ENCODE measurements at regions not wholly inside any gene's neighbourhood (a gene's known extent, or its start where the extent isn't known, plus 50 kb on each side); places are given as distances from the start of the nearest gene placed in this dataset.

GRCh38 chr13:111595276-111595675 lies 274.8 kb downstream of the TEX29 start:
- DNase-seq: no peak

- DNase-seq: no peak
These were observed 275.3 kb downstream of the TEX29 start for GRCh38 chr13:111595791-111596190.

- no peak for DNase-seq
These were observed 276.8 kb downstream of the TEX29 start for GRCh38 chr13:111597191-111597611.

DNA sequence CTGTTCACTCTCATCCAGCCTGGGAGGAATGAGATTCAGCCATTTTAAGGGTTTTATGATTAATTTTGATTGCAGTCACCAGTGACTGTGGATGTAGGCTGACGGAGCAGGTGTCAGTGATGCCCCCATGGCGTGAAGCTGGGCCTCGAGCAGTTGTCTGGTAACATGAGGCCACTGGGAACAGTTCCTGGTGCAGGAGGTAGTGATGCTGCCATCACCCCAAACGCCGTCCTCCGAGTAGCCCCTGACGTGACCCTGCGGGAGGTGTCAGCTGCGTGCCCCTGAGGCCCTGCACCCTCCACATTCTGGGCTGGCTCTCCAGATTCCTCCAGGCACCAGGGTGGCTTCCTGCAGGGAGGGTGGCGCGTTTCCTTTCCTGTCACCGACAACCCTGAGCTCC lies 277.2 kb downstream of the TEX29 start:
- DNase-seq: no peak

GRCh38 chr13:111598747-111599146 lies 278.3 kb downstream of the TEX29 start:
- DNase-seq: no peak

GRCh38 chr13:111599791-111600190 lies 279.3 kb downstream of the TEX29 start:
- no peak for DNase-seq

DNA sequence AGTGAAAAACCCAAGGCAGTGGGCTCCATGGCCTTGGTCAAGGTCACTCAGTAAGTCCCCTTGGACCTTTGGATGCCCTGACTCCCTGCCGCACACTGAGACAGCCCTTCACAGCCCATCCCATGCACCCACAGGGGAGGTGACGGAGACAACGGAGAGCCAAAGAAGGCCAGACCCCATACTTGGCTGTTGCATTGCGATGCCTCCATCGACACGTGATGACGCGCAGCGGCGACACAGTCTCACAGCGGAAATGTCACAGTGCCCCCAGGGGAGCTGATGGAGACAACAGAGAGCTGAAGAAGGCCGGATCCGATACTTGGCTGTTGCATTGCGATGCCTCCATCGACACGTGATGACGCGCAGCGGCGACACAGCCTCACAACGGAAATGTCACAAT lies 282.4 kb downstream of the TEX29 start:
- no peak for DNase-seq

- DNase-seq: no peak
These were observed 283.7 kb downstream of the TEX29 start for GRCh38 chr13:111604097-111604496.

DNA sequence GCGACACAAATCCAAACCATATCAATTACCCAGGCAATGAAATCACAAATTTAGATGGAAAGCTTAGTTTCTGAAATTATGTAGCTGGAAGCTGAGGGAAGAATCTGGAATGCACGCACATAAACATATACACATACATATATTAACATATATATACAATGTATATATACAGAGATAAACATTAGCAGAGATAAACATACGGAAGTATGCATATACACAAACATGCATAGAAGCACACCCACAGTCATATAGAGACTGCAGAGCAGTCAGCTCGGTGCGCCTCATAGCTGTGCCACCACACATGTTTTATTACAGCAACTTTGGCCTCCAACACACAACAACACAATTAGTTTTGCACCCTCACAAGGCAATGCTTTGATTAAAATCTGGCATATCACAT lies 288.1 kb downstream of the TEX29 start:
- no peak for DNase-seq

DNA sequence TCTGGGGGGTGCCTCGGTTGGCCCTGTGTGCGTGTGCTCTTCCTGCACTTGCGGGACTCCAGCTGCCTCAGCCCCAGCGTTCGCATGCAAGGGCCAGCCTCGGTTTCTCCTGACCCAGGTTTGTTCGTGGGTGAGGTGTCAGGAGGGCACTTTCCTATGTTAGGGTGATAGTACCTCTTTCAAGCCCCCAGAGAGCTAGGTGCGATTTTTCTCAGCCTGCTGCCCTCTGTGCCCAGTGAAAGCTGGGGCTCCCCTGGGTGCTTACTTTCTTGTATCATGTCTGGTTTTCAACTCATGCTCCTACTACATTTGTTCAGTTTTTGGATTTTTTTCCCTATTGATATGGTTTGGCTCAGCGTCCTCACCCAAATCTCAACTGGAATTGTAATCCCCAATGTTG lies 289.2 kb downstream of the TEX29 start:
- DNase-seq: no peak

- no peak for DNase-seq
These were observed 289.6 kb downstream of the TEX29 start for GRCh38 chr13:111610081-111610480.

GRCh38 chr13:111610879-111611278 lies 290.4 kb downstream of the TEX29 start:
- DNase-seq: no peak

GRCh38 chr13:111611651-111612050 lies 291.2 kb downstream of the TEX29 start:
- DNase-seq: no peak

- no peak for DNase-seq
These were observed 292.4 kb downstream of the TEX29 start for GRCh38 chr13:111612886-111613285.

- DNase-seq: no peak
These were observed 293.6 kb downstream of the TEX29 start for GRCh38 chr13:111614009-111614408.

GRCh38 chr13:111614613-111615012 lies 294.2 kb downstream of the TEX29 start:
- DNase-seq: no peak

GRCh38 chr13:111616203-111616602 lies 295.8 kb downstream of the TEX29 start:
- DNase-seq: no peak

GRCh38 chr13:111620166-111620565 lies 299.7 kb downstream of the TEX29 start:
- no peak for DNase-seq

- DNase-seq: no peak
These were observed 300.1 kb downstream of the TEX29 start for GRCh38 chr13:111620586-111620985.

- DNase-seq: no peak
These were observed 300.7 kb downstream of the TEX29 start for GRCh38 chr13:111621164-111621563.

DNA sequence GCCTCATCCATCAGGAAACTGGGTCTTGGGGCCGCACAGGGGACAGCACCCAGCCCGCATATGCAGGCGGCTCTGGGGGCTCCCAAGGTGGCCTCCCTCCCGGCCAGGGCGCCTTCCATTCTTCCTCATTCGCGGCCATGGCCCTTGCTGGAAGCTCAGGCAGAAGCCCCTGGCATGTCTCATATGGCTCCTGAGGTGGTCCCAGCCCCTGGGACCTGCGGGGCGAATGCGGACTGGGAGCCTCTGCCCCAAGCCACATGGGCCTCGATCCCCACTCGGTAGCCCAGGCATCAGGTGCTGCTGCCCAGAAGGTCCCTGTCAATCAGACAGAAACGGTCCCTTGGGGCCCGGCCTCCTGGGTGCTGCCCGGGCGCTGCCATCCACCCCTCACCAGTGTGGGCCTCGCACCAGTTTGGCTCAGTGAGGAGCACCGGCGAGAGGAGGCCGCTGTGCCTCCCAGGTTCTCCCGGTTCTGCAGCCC lies 301.6 kb downstream of the TEX29 start:
- no peak for DNase-seq

GRCh38 chr13:111623208-111623607 lies 302.8 kb downstream of the TEX29 start:
- DNase-seq: no peak

- no peak for DNase-seq
These were observed 303.5 kb downstream of the TEX29 start for GRCh38 chr13:111623743-111624505.

DNA sequence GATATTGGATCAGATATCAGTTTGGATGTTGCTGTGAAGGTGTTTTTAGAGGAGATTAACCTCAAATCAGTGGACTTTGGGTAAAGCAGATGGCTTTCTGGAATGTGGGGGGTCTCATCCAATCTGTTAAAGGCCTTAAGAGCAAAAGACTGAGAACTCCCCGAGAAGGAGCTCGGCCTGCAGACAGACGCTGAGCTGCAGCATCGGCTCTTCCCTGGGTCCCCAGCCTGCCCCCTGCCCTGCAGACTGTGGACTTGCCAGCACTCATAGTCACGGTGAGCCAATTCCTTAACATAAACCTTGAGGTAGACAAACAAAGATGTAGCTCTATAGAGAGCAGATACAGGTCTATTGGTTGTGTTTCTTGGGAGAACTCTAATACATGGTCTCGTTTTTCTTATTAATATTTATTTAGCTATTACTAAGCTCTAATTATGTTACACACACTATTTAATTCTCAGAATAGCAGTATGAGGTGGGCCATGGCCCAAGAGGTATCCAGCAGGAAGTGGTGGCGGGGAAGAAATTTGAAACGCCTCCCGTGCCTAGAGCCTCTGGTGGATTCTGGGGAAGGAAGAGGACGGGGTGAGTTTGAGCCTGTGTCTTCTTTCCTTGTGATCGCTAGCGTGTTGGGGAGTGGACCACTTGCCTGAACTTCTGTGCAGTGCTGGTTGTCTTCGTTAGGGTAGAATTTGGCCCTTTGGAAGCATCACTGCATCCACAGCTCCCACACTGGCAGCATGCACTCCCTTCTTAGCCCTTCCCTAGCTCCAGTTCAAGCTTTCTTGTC lies 305.3 kb downstream of the TEX29 start:
- DNase-seq: no peak

All from HCEC 1CT (cell line).